NCI-H748 (cell line): ENCODE measurements at regions not wholly inside any gene's neighbourhood (a gene's known extent, or its start where the extent isn't known, plus 50 kb on each side); places are given as distances from the start of the nearest gene placed in this dataset.

Experiments used
- DNase-seq: peaks from one replicate; lab custom pipeline; 2025; ENCODE audit not compliant: unreplicated experiment; lab: John Stamatoyannopoulos, UW

GRCh38 chr20:54711071-54711470 is 235.7 kb downstream of the DOK5 start:
- no peak for DNase-seq

- no peak for DNase-seq
These were observed 234.9 kb downstream of the DOK5 start for GRCh38 chr20:54710341-54710740.

- no peak for DNase-seq
These were observed 232.8 kb downstream of the DOK5 start for GRCh38 chr20:54708229-54708628.

- no peak for DNase-seq
These were observed 232.4 kb downstream of the DOK5 start for GRCh38 chr20:54707801-54708200.

GRCh38 chr20:54706581-54706980 is 231.2 kb downstream of the DOK5 start:
- no peak for DNase-seq

- DNase-seq, result no peak
These were observed 228.7 kb downstream of the DOK5 start for GRCh38 chr20:54704032-54704635.
